ENCODE measurements at regions not wholly inside any gene's neighbourhood (a gene's known extent, or its start where the extent isn't known, plus 50 kb on each side); places are given as distances from the start of the nearest gene placed in this dataset.
"Not testable (repeated sequence)": the region's sequence is repeated elsewhere in the genome, so short reads cannot be mapped to it uniquely, and the experiment has no call there.

DNA sequence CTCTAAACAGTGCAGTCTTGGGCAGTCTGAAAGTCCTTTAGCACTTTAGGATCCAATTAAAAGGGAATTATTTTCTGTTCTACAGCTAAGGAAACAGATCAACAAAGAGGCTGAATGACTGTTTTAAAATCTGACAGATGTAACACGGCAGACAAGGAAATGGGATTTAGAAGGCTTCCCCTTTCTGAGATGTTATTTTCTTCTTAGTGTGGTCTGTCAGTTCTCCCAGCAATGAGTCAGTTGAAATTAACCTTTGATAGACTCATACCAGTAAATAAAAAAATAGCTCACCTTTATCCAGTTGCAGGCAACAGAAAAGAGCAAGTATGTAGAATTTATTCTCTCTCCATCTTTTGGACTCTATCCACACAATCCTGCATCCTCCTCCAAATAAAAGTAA is 98.1 kb downstream of the NEDD1 start:
- no peak for DNase-seq

DNA sequence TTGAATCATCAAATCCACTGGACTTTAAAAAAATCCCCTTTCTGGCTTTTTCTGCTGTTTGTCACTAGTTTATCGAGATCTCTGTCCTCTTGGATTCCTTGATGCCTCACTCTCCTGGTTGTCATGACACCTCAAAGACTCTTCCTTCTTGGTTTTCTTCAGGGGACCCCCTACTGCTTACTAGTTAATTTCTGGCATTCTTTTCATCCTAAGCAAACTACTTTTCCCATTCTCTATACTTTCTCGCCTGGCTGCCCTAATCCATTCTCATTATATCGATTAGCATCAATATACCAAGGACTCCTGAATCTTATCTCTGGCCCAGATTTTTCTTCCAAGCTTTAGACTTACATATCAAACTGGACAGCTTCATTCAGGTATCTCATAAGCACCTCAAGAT is 98.6 kb downstream of the NEDD1 start:
- DNase-seq: no peak

DNA sequence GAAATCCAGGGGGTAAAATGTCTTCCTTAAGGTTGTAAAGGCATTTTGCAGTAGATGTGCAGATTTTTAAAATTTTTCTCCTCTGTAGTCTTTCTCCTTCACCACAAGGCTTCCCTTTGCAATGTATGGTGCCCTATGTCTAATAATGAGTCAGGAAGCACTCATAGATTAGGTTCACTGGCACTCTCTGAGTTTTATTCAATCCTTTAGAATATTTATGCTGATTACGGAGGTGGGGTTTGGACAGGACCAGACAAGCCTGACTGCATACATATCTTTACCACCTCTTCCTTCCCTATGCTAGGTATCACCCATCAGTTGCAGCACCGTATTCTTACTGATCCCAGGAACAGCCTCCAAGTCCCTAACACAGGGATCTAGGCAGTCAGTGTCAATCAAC is 99.5 kb downstream of the NEDD1 start:
- no peak for DNase-seq

DNA sequence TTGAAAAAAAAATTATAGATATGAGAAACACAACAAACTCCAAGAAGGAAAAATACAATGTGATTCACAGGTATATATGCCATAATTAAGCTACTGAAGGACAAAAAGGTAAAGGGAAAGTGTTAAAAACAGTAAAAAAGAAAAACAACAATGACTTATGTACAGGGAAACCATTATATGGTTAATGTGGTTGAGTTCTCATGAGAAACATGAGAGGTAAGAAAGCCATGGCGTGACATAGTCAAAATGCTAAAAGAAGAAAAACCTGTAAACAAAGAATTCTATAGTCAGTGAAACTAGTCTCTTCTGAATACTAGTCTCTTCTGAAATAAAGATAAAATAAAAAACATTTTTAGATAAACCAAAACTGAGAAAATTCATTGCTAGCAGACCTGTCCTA is 109.1 kb downstream of the NEDD1 start:
- no peak for DNase-seq

DNA sequence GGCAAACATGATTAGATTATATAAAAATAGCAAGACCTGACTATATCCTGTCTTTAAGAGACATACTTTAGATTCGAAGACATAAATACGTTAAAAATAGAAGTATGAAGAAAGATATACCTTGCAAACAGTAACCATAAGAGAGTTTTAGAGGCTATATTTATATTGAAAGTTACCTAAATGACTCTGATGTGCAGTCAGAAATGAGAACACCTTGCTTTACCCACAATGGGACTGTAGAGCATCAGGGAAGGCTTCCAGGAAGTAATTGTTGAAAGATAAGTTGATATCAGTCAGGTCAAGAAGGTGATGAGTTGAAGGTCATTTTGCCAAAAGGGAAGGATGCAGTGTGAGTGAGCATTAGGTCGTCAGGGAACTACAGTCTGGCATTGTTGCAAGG is 110.2 kb downstream of the NEDD1 start:
- DNase-seq: no peak

DNA sequence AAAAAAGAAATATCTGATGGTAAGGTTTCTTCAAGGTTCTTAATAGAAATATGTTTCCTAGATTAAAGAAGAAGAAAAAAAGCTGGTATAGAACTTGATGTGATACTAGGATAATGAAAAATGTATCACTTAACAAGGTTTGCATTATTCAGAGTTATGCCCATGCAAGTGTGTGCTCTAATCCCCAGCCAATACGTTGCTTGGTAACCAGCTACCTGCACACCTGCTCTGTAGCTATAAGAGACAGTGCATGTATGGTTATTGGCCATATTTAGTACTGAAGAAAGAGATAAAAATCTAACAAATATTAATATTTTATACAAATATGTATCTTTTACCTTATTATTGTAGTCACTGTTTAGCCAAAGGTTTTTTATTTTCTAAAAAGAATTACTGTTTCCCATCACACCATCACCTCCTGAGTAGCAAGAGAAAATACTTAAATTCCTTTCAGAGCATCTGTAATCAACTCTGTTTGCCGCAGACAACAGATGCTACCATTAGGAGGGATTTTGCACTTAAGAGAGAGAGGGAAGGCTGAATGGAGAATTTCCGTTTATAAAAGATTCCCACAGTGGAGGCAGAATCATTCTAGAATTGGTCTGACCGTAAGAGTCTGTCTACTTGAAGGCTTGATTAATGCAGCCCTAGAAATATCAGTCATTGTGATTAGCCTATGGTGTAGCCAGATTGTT is 115.6 kb downstream of the NEDD1 start:
- DNase-seq: no peak

DNA sequence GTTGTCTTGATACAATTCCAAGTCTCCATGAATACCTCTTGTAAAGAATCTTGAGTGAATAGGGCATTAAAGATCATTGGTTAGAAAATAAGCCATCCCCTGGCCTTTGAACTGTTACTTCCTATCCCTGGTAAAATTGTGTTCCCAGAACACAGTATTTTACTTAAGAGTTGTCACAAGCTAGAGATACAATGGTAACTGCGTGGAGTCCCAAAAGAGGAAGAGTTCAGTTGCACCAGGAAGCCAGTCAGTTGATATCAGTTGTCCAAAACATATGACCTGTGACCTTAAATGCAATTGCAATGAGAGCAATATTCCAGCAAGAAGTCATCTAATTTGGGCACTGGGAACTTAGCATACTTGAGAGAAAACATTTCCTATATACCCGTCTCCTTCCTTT is 117.3 kb downstream of the NEDD1 start:
- DNase-seq: no peak

DNA sequence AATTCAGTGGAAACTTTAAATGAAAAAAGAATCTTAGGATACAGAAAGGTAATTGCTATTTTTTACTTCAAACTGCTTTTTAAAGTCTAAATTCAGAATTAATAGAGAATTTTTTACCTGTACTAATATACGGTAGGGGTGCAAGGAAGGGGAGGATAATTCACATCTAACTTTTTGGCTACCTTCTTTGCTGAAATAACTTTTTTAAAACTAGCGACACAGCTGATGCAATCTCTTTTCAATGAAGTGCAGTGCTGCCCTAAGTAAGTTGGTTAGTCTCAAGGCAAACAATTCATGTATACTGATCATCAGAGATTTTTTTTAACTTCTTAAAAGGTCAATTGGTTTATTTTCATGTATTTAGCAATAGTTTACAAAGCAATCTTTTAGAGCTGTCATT is 119.8 kb downstream of the NEDD1 start:
- DNase-seq: no peak

DNA sequence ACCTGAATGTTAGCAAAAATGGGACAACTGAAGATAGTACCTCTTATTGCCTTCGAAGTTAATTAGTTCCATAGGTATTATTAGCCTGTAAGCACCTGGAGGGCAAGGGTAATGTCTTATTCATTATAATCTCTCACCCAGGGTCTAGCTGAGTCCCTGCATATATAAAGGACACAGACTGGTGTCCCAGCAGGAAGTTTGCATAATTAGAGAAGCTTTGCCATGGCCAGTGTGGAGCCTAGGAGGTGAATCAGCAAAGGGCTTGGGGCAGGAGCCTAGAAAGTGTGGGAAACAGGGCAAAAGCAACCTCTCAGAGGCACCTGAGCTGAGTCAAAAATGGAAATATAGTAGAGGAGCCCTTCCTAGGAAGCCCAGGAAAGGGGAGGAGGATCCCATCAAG is 120.4 kb downstream of the NEDD1 start:
- DNase-seq: no peak

DNA sequence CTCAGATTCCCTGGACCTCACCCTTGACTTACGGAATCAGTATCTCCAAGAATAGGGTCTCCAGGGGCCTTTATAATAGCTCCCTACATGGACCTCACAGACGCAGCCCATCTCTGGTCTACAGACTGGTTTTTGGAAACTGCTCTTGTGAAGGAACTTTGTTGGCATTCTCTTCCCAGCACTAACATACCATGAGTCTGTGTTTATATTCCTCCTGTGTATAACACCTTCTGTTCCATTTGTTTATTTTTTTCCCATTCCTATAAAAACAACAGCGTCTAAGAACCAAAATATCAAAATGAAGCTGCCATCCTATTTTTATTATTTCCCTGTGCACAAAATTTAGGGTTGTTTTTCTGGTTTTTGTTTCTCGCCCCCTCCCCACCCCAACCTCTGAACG is 131.1 kb downstream of the NEDD1 start:
- DNase-seq: no peak

DNA sequence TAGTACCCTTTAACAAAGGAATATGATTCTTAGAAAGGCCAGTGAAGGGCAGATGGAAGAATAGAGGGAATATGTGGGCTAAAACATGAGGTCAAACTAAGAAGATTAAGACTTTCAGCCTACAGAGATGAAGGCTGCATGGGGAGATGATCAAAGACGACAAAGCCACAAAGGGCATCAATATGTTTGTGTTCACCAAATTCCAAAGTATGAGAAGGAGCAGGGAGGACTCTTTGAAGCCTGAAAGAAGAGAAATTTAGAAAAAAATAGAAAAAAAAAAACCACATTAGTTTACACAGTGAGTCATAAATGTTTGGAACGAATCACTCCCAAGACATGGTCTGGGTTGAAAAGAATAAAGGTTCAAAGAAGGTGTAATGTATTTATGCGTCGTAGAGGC is 131.8 kb downstream of the NEDD1 start:
- DNase-seq: no peak

DNA sequence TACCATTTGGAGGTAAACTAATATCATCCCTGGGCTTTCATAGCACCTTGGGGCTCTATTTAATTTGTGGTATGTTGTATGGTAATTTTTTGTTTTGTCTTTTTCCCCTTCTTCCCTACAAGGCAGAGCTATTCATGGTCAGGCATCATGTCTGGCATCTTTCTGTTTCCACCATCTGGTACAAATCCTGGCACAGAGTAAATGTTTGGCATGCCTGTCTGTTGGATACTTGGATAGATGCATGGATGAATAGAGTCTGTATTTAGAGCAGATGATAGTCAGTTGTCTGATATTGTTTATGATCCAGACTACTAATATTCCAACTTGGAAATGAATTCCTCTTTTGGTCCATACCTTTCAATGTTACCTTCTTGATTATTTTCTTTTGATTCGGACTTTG is 139.8 kb downstream of the NEDD1 start:
- no peak for DNase-seq

DNA sequence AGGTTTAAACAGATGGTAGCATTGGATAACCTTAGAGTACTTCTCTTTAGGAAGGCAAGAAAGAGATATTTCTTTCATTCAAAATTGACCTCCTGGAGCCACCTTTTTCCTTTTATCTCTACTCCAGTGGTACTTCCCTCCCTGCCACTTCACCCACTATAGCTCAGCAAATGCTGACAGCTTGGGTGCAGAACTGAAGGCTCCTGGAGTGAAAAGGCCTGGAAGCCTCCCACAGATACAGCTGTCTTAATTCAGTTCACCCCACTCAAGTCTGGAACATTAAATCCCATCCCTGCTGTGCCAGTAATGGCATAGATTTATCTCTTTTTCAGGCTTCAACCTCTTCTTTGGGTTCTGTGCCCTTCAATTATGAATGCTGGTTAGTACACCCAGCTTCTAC is 140.3 kb downstream of the NEDD1 start:
- DNase-seq: no peak

DNA sequence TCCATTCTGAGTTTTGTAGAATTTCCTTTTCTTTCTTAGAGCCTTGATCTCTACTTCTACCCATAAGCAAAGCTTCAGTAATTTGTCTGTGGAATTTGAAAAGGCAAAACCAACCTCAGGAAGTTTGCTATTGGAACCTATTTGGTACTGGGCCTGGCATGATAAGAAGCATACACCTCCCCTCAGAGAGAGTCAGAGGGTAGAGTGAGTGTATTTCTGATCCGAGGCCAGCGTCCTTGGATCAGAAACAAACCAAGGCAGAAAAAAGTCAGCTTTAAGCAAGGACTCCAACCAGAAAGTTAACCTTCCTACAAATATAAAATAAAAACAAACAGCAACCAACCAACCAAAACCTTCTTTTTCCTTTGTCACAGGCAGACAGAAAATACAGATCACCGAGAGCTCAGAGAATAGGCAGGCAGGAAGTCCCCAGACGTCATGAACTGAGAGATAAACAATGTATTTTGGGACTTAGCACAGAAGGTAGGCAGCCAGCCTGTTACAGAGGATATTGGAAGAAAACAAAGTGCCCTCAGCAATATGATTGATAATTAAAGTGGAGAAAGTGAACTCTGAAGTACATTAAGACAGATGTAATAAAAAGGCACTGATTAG is 141.5 kb downstream of the NEDD1 start:
- DNase-seq: no peak

DNA sequence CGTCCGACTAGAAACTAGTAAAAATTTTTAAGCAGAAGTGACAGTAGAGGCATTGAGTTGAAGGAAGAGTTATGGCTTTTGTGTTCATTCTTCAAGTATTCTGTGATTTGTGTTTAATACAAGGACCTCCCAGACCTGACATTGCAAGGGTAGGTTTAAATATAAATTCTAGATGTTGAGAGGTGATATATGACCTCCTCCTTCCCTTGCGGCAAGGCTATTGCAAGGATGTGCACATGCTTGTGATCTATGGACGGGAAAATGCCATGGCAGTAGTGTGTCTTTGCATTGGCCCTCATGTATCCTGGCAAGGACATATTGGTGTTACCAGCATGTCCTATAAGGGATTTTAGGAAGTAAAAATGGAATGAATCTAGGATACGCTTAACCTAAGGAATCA is 143.5 kb downstream of the NEDD1 start:
- no peak for DNase-seq

DNA sequence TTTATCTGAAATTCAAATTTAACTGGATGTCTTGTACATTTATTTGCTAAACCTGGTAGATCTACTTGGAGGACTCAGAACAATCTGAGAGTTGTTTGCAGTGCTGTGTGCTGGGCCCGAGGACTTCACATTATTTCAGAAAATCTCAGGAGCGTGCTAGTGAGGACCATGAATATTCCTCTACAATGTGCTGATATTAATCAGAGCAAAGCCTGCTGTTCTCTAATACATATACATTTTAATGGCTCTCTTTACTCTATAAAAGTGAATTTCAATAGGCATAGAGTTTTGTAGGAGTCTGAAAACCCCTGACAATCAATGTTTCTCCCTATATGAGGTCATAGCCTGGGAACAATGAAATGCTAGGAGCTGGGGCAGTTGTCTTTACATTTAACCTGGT is 144.3 kb downstream of the NEDD1 start:
- no peak for DNase-seq

DNA sequence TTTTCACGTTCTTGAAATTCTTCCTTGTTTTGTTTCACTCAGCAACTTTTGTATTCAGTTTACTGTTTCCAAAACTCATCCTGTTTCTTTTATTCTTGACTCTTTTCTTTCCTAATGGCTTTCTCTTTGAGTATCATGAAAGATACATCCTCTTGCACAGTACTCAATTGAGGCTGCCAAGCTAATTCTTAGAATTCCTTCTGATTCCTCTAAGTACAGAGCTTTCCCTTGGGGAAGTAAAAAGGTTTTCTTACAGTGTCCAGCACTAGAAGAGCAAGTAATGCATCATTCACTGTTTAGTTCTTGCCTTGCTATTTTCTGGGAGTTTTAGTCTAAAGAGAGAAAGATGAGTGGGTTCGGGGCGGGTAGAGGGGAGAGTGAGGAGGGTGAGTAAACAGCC is 154.1 kb downstream of the NEDD1 start:
- DNase-seq: no peak

DNA sequence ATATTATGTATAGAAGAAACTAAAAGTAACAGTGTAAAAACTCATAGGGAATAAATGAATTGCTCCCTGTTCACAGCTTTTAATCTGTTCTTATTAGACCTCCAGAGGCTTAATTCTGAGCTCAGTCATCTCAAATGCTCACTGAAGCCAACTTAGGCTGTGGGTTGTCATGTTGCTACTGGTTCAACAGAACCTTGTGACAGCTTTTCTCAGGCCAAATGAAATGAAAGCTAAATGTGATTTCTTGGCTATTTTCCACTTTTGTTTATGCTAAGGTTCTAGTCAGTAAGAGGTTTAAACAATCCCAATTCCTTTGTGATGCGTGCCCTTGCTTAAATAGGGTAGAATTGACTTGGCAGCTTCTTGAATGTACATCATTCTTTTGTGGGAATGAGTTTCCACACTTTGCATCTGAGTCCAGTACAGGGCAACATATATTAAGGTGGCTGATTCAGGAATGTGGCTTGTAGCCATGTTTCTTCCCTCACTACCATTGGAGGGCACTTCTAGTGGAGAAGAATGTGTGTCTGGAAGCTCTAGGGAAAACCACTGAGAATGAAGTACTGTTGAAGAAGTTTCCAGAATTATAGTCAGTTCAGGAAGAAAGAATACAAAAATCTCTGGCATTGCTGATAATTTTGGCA is 156.4 kb downstream of the NEDD1 start:
- no peak for DNase-seq

DNA sequence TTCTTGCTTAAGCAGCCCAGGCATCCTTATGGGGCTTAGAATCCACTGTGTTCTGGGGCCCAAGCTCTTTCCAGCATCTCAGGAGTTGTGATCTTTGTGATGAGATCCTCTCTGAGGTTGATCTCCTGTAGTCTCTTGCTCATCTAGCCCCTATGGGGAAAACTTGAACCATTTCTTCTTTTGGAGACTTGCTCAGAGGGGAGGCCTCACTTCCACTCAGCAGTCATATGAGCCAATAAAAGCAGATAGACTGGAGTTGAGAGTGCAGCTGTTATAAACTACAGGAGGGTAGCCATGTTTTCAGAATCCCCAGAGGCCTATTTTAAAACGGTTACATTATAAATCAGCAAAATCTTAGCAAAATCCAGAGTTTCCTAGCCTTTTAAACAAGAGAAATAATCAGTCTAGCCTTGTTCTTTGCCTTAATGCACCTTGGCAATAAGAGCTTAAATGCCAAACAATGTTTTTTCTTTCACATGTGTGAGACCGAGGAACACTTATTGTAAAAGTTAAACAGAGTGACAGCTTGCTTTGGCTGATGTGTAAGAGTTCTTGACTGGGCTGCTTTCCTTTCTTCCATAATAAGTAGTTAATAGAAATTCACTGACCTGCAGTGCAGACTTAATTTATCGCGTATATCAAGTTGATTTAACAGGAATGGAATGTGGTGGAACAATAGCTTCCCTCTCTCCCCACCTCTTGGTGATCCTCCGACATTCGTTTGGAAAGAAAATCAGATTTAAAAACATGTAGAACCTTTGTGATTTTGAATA is 168.3 kb downstream of the NEDD1 start:
- DNase-seq: no peak

DNA sequence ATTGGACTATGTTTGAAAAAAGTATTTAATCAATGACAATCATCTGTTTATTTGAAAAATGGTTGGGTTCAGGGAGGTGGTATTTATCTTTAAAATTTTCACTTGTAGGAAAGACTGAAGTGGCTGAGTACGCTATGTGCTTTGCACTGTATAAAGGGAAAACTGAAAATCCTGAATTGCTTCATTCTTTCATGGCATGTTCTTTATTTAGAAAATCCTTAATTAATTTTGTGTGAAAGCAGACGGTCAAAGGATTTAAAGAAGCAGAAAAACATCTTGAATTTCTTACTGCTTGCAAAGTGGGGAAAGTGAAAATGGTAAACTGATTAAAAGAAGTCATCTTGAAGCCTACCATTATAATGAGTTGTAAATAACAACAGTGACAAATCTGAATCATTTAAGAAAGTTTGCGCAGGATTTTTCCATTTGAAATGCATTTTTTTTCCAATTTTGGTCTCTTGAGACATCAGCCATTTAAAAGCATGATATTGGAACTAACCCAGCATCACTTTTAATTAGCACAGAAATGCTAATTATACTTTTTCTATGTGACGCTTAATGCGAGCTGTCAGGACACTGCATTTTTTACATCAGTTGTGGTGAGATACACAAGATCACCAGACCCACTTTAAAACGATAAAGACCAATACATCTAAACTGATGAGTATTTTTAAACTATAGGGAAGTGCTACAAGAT is 169.0 kb downstream of the NEDD1 start:
- DNase-seq: no peak

DNA sequence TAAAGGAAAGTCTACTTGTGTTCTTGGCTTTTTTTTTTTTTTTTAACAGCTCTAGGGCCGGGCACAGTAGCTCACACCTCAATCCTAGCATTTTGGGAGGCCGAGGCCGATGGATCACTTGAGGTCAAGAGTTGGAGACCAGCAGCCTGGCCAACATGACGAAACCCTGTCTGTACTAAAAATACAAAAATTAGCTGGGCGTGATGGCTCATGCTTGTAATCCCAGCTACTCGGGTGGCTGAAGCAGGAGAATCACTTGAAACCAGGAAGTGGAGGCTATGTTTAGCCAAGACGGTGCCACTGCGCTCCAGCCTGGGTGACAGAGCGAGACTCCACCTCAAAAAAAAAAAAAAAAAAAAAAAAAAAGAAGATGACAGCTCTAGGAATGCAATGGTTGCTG is 169.9 kb downstream of the NEDD1 start:
- not testable (repeated sequence) for DNase-seq

DNA sequence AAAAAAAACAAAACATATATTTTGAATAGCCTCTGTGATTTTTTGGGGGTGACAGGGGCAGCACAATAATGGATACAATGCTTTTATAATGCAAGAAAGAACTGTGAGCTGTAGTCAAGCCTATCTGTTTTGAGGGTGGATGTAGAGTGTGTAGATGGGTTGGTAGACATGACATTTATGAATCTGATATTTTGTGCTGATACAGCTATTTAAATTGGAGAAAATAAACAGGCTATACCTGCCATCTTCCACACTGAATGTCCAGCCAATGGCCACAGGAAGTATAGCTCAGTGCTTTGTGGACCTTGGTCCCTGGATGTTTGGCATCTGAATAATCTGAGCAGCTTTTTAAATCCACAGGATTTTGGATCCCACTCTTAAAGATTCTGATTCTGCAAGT is 175.0 kb downstream of the NEDD1 start:
- no peak for DNase-seq

DNA sequence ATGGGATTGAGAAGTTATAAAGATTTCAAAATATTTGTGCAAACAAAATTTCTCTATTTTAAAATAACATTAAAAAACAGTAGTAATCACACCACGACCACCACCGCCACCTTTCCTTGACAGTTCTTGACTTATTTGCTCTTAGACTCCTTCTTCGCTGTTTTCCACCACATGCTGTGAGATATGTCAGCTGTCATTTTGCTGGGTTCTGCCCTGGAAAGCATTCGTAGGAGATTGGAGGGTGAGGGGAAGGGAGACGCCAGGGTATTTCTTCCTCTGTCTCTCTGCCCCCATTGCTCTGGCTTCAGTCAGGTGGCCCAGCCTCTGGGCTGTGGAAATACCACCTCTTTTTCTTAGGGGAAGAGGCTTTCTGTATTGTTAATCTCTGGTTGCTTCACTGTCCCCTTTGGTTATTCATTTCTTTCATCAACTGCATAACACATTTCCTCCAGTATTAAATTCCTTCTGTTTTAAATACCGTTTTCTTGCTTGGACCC is 186.2 kb downstream of the NEDD1 start:
- DNase-seq: no peak
